ENCODE measurements at regions not wholly inside any gene's neighbourhood (a gene's known extent, or its start where the extent isn't known, plus 50 kb on each side); places are given as distances from the start of the nearest gene placed in this dataset.

DNA sequence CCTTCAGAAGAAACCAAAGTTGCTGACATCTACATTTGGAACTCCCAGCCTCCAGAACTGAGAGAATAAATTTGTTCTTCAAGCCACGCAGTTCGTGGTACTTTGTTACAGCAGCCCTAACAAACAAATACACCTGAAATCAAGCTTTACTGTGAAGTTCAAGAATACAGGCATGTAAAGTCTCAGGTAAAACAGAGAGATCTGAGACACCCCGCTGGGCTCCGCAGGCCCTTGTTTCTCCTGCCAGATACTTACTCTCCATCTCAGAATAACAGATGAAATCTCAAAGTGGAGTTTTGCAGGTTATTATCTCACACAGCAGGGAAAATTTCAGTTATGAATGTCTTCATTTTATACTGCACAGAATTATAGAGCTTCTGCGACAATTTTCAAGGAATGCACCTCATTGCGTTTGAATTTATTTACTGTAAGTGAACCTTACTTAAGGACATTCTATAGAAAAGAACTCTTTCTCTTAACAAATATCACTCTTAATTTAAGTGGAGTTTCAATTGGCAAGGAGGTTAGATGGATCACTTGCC lies 492.4 kb upstream of the LRATD1 start:
- H3K4me3 ChIP-seq (ENCODE audit: insufficient read length, low read depth), result no peak overlapping the region

DNA sequence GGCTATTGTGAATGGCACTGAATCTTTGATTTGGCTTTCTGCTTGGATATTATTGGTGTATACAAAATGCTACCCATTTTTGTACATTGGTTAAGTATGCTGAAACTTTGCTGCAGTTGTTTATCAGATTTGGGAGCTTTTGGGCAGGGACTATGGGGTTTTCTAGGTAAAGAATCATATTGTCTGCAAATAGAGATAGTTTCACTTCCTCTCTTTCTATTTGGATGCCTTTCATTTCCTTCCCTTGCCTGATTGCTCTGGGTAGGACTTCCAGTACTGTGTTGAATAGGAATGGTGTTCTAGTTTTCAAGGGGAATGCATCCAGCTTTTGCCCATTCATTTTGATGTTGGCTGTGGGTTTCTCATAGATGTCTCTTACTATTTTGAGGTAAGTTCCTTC lies 489.1 kb upstream of the LRATD1 start:
- H3K9ac ChIP-seq (ENCODE audit: insufficient read length, low read depth), result no peak overlapping the region
- H3K36me3 ChIP-seq (ENCODE audit: insufficient read depth, insufficient read length, low read length), result no peaks in the 10 kb centered on the region
- no peak for DNase-seq (ENCODE audit: low read depth, low spot score)
- no peaks in the 10 kb centered on the region for H3K4me1 ChIP-seq (ENCODE audit: insufficient read depth, insufficient read length)
- H3K9me3 ChIP-seq (ENCODE audit: insufficient read depth, low read length), result no peaks in the 10 kb centered on the region
- TF ChIP-seq ZNF274 (IDR thresholded peaks at IDR 0.05; ENCODE audit: low read depth, low read length) (no peak), YY1 (IDR thresholded peaks at IDR 0.05; ENCODE audit: insufficient read depth, insufficient read length) (no peak), SUZ12 (IDR thresholded peaks at IDR 0.05; ENCODE audit: extremely low read depth, insufficient read depth, insufficient read length) (no peak)
- no peak overlapping the region for H3K4me3 ChIP-seq (ENCODE audit: insufficient read length, low read depth)
- H3K27me3 ChIP-seq (ENCODE audit: insufficient read depth, insufficient read length), result no peaks in the 10 kb centered on the region

More for the DNA sequence above, 492.4 kb upstream of the LRATD1 start:
- Histone ChIP-seq H3K9me3 (ENCODE audit: insufficient read depth, low read length) (no peaks in the 10 kb centered on the region), H3K36me3 (ENCODE audit: insufficient read depth, insufficient read length, low read length) (no peaks in the 10 kb centered on the region), H3K9ac (ENCODE audit: insufficient read length, low read depth) (no peak overlapping the region), H3K4me1 (ENCODE audit: insufficient read depth, insufficient read length) (no peaks in the 10 kb centered on the region), H3K27me3 (ENCODE audit: insufficient read depth, insufficient read length) (no peaks in the 10 kb centered on the region)
- TF ChIP-seq YY1 (IDR thresholded peaks at IDR 0.05; ENCODE audit: insufficient read depth, insufficient read length) (no peak), SUZ12 (IDR thresholded peaks at IDR 0.05; ENCODE audit: extremely low read depth, insufficient read depth, insufficient read length) (no peak), ZNF274 (IDR thresholded peaks at IDR 0.05; ENCODE audit: low read depth, low read length) (no peak)
- DNase-seq (ENCODE audit: low read depth, low spot score), result no peak

DNA sequence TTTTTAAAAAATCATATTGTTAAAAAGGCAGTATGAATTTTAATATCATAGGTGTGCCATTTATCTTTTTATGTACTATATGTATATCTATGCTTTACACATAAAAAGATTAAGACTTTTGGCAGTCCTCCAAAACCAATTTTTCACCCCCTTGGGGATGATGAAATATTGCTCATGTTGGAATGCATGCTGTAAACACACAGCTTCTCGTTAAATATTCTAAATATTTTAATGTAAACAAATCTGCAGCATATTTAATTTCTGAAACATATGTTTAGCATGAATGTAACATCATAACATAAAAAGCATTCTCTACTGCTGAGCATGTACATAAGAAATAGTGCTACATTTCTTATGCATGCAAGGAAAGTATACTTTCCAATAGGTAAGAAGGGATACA lies 484.3 kb upstream of the LRATD1 start:
- H3K4me1 ChIP-seq (ENCODE audit: insufficient read depth, insufficient read length), result no peaks in the 10 kb centered on the region
- no peak overlapping the region for H3K9ac ChIP-seq (ENCODE audit: insufficient read length, low read depth)
- no peaks in the 10 kb centered on the region for H3K27me3 ChIP-seq (ENCODE audit: insufficient read depth, insufficient read length)
- no peak overlapping the region for H3K4me3 ChIP-seq (ENCODE audit: insufficient read length, low read depth)
- H3K36me3 ChIP-seq (ENCODE audit: insufficient read depth, insufficient read length, low read length), result no peaks in the 10 kb centered on the region
- no peaks in the 10 kb centered on the region for H3K9me3 ChIP-seq (ENCODE audit: insufficient read depth, low read length)
- DNase-seq (ENCODE audit: low read depth, low spot score), result no peak
- TF ChIP-seq SUZ12 (IDR thresholded peaks at IDR 0.05; ENCODE audit: extremely low read depth, insufficient read depth, insufficient read length), result no peak
- no peak for TF ChIP-seq ZNF274 (IDR thresholded peaks at IDR 0.05; ENCODE audit: low read depth, low read length)
- TF ChIP-seq YY1 (IDR thresholded peaks at IDR 0.05; ENCODE audit: insufficient read depth, insufficient read length), result no peak

DNA sequence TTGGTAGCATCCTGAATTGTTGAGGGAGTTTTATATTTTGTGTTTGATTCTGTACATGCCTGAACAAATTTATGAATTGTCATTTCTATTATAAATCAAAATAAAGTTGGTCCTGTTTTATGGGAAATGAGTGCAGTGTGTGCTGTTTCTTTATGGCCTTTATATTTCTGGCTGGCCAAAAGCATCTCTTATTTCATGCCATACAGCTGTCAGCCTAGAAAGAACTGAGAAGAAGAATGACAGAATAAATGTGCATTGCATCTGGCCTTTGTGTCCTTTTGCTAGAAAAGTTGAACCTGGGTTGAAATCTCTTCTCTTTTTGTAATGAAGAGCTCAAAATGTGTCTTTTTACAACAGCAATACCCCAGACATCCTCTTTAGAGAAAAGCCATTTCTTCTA lies 474.7 kb upstream of the LRATD1 start:
- no peak overlapping the region for H3K9ac ChIP-seq (ENCODE audit: insufficient read length, low read depth)
- H3K36me3 ChIP-seq (ENCODE audit: insufficient read depth, insufficient read length, low read length), result no peaks in the 10 kb centered on the region
- no peaks in the 10 kb centered on the region for H3K9me3 ChIP-seq (ENCODE audit: insufficient read depth, low read length)
- H3K27me3 ChIP-seq (ENCODE audit: insufficient read depth, insufficient read length), result no peaks in the 10 kb centered on the region
- H3K4me1 ChIP-seq (ENCODE audit: insufficient read depth, insufficient read length), result no peaks in the 10 kb centered on the region
- no peak for DNase-seq (ENCODE audit: low read depth, low spot score)
- no peak for TF ChIP-seq SUZ12 (IDR thresholded peaks at IDR 0.05; ENCODE audit: extremely low read depth, insufficient read depth, insufficient read length)
- no peak for TF ChIP-seq ZNF274 (IDR thresholded peaks at IDR 0.05; ENCODE audit: low read depth, low read length)
- TF ChIP-seq YY1 (IDR thresholded peaks at IDR 0.05; ENCODE audit: insufficient read depth, insufficient read length), result no peak
- no peak overlapping the region for H3K4me3 ChIP-seq (ENCODE audit: insufficient read length, low read depth)

DNA sequence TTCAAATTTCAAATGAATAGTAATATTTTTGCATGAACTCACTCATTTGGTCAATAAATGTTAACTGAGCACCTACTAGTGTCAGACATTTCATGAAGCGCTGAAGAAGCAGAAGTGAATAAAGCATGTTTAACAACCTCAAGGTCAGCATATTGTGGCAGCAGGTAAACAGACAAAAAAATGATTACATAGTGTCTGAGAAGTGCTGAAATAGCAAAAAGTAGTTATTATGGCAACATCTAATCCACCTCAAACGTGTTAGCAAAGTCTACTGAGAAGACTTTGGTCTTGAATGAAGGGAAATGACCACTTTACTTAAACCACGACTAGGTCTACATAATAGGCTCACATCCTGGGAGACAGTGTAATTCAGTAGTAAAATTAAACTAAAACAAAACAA lies 452.2 kb upstream of the LRATD1 start:
- TF ChIP-seq ZNF274 (IDR thresholded peaks at IDR 0.05; ENCODE audit: low read depth, low read length) (no peak), YY1 (IDR thresholded peaks at IDR 0.05; ENCODE audit: insufficient read depth, insufficient read length) (no peak), SUZ12 (IDR thresholded peaks at IDR 0.05; ENCODE audit: extremely low read depth, insufficient read depth, insufficient read length) (no peak)
- Histone ChIP-seq H3K9ac (ENCODE audit: insufficient read length, low read depth) (no peak overlapping the region), H3K9me3 (ENCODE audit: insufficient read depth, low read length) (peaks cover 7% of the 10 kb centered on the region; the same call in 1 of the 2 replicates), H3K36me3 (ENCODE audit: insufficient read depth, insufficient read length, low read length) (no peaks in the 10 kb centered on the region), H3K4me3 (ENCODE audit: insufficient read length, low read depth) (no peak overlapping the region), H3K27me3 (ENCODE audit: insufficient read depth, insufficient read length) (no peaks in the 10 kb centered on the region), H3K4me1 (ENCODE audit: insufficient read depth, insufficient read length) (no peaks in the 10 kb centered on the region)
- no peak for DNase-seq (ENCODE audit: low read depth, low spot score)

DNA sequence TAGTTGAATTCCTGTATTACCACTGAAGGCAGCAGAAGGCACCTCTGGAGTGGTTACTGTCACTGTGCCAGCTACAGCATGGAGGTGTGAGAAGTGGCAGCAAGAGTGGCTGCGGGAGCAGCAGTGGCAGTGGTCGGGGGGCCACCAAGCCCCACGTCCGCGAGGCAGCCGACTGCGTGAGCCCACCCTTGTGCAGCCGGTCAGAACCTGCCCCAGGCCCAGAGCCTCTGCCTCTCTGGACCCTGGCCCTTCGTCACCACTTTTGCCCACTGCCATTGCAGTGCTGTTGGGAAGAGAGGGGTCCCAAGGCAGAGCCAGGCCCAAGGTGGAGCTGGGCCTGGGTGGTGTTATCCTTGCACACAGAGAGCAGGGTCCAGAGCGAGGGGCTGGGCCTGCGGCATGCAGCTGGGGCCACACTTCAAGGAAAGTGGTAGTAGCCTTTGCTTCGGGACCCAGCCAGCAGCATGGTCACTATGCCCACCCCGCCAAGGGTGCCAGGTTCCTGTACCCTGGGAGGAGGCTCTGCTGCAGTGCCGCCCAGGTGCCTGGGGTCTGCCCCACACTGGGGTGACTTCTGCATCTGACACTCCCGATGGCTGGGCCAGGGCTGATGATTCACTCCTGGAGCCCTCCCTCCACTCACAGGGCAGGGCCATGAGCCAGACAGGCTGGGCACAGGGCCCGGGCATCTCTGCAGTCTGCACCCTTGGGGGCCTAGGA lies 450.1 kb upstream of the LRATD1 start:
- no peak for DNase-seq (ENCODE audit: low read depth, low spot score)
- no peak overlapping the region for H3K4me3 ChIP-seq (ENCODE audit: insufficient read length, low read depth)
- no peaks in the 10 kb centered on the region for H3K4me1 ChIP-seq (ENCODE audit: insufficient read depth, insufficient read length)
- no peaks in the 10 kb centered on the region for H3K27me3 ChIP-seq (ENCODE audit: insufficient read depth, insufficient read length)
- no peaks in the 10 kb centered on the region for H3K36me3 ChIP-seq (ENCODE audit: insufficient read depth, insufficient read length, low read length)
- H3K9me3 ChIP-seq (ENCODE audit: insufficient read depth, low read length), result peaks cover 7% of the 10 kb centered on the region; the same call in 1 of the 2 replicates
- H3K9ac ChIP-seq (ENCODE audit: insufficient read length, low read depth), result no peak overlapping the region
- TF ChIP-seq YY1 (IDR thresholded peaks at IDR 0.05; ENCODE audit: insufficient read depth, insufficient read length) (no peak), SUZ12 (IDR thresholded peaks at IDR 0.05; ENCODE audit: extremely low read depth, insufficient read depth, insufficient read length) (no peak)

DNA sequence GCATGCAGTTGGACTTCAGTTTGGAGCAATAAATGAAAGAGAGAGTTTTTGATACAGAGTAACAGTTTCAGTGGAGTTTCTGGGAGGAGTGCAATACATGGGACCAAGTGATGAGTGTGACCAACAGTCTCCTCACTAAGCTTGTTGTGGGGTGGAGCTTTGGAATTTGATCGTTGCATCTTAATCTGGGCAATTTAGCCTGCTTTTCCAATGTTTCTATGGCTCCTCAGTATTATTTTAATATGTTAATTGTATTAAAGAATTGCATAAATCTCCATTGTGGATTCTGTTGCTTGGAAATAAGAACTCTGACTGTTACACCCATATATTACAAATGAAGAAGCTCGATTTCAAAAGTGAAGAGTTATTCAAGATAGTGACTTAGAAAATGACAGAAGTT lies 446.6 kb upstream of the LRATD1 start:
- TF ChIP-seq ZNF274 (IDR thresholded peaks at IDR 0.05; ENCODE audit: low read depth, low read length) (no peak), SUZ12 (IDR thresholded peaks at IDR 0.05; ENCODE audit: extremely low read depth, insufficient read depth, insufficient read length) (no peak), YY1 (IDR thresholded peaks at IDR 0.05; ENCODE audit: insufficient read depth, insufficient read length) (no peak)
- Histone ChIP-seq H3K27me3 (ENCODE audit: insufficient read depth, insufficient read length) (no peaks in the 10 kb centered on the region), H3K4me3 (ENCODE audit: insufficient read length, low read depth) (no peak overlapping the region), H3K4me1 (ENCODE audit: insufficient read depth, insufficient read length) (no peaks in the 10 kb centered on the region), H3K36me3 (ENCODE audit: insufficient read depth, insufficient read length, low read length) (no peaks in the 10 kb centered on the region), H3K9me3 (ENCODE audit: insufficient read depth, low read length) (peaks cover 7% of the 10 kb centered on the region; the same call in 1 of the 2 replicates), H3K9ac (ENCODE audit: insufficient read length, low read depth) (no peak overlapping the region)
- no peak for DNase-seq (ENCODE audit: low read depth, low spot score)

All from NT2/D1 (cell line).